ENCODE measurements at regions not wholly inside any gene's neighbourhood (a gene's known extent, or its start where the extent isn't known, plus 50 kb on each side); places are given as distances from the start of the nearest gene placed in this dataset.

DNA sequence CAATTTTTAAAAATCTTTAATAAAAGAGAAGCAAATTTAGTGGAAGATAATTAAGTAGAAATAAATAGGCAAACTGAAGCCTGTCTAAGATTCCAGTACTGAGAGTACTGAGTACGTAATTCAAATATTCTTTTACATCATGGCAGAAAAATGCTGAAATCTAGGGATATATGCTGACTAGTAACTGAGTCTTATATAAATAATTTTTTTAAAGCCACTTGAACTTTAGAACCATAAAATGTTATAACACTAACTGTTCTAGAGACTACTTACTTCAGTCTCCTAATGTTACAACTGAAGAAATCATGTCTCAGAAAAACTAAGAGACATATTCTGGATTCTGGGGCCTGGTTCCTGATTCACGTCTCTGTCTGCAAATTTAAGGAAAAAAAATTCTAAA is 230.6 kb upstream of the PLEKHG7 start:
- TF ChIP-seq, protein P1, sequence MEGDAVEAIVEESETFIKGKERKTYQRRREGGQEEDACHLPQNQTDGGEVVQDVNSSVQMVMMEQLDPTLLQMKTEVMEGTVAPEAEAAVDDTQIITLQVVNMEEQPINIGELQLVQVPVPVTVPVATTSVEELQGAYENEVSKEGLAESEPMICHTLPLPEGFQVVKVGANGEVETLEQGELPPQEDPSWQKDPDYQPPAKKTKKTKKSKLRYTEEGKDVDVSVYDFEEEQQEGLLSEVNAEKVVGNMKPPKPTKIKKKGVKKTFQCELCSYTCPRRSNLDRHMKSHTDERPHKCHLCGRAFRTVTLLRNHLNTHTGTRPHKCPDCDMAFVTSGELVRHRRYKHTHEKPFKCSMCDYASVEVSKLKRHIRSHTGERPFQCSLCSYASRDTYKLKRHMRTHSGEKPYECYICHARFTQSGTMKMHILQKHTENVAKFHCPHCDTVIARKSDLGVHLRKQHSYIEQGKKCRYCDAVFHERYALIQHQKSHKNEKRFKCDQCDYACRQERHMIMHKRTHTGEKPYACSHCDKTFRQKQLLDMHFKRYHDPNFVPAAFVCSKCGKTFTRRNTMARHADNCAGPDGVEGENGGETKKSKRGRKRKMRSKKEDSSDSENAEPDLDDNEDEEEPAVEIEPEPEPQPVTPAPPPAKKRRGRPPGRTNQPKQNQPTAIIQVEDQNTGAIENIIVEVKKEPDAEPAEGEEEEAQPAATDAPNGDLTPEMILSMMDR (conservative IDR thresholded peaks at IDR 0.05) = no peak
- no peak for TF ChIP-seq ZFX (IDR thresholded peaks at IDR 0.05)
